Thyroid gland (tissue), 4 donors: ENCODE measurements at regions not wholly inside any gene's neighbourhood (a gene's known extent, or its start where the extent isn't known, plus 50 kb on each side); places are given as distances from the start of the nearest gene placed in this dataset.

Source experiments
- CTCF ChIP-seq, 6 experiments: fragments of 200-600 bp in 3 of 6; fragments of 450-650 bp in 3 of 6; sonication (generic) in 3 of 6; IDR thresholded peaks; one replicate each; pipeline ENCODE4 v1.5.1; 2016 to 2019; ENCODE audit warnings: antibody characterized with exemption in 6 of 6, mild to moderate bottlenecking in 2 of 6, inconsistent platforms in 1 of 6, moderate library complexity in 1 of 6
- POLR2A ChIP-seq, 2 donors: fragments of 450-650 bp; IDR thresholded peaks; one replicate each; pipeline ENCODE4 v1.6.1; 2017; ENCODE audit warnings: antibody characterized with exemption in 2 of 2, mild to moderate bottlenecking in 2 of 2, moderate library complexity in 1 of 2

- TF ChIP-seq CTCF (IDR thresholded peaks at IDR 0.05) (no peak), POLR2A (IDR thresholded peaks at IDR 0.05) (no peak)
These were observed 108.9 kb upstream of the TRABD2B start for GRCh38 chr1:48106049-48106448.
